GM12865 (cell line): ENCODE measurements at regions not wholly inside any gene's neighbourhood (a gene's known extent, or its start where the extent isn't known, plus 50 kb on each side); places are given as distances from the start of the nearest gene placed in this dataset.

Source experiments
- DNase-seq: peaks from one replicate; pipeline ENCODE4 v3.0.0; 2010; ENCODE audit warnings: low read depth
- H3K4me3 ChIP-seq: 2 replicates; pipeline ENCODE4 v1.5.1; 2011; ENCODE audit warnings: mild to moderate bottlenecking, low read depth, low read length, control low read depth
- CTCF ChIP-seq: IDR thresholded peaks from 2 replicates; pipeline ENCODE4 v1.5.1; 2011; ENCODE audit warnings: low read length, control low read depth, low read depth, inconsistent platforms; ENCODE audit not compliant: insufficient read depth; ENCODE audit errors: missing control alignments

- no peak overlapping the region for H3K4me3 ChIP-seq
- no peak for TF ChIP-seq CTCF
- DNase-seq = no peak
Measured at GRCh38 chr12:107349008-107349747, 255.8 kb upstream of the CRY1 start.

- DNase-seq = no peak
- no peak for TF ChIP-seq CTCF
- H3K4me3 ChIP-seq = no peak overlapping the region
Measured at GRCh38 chr12:107349839-107350238, 256.5 kb upstream of the CRY1 start.

GRCh38 chr12:107351109-107351508 is 257.8 kb upstream of the CRY1 start:
- no peak for DNase-seq
- no peak overlapping the region for H3K4me3 ChIP-seq
- TF ChIP-seq CTCF = no peak

GRCh38 chr12:107351713-107352112 is 258.4 kb upstream of the CRY1 start:
- no peak overlapping the region for H3K4me3 ChIP-seq
- no peak for DNase-seq
- no peak for TF ChIP-seq CTCF

GRCh38 chr12:107352347-107353081 is 259.2 kb upstream of the CRY1 start:
- no peak for DNase-seq
- no peak for TF ChIP-seq CTCF
- H3K4me3 ChIP-seq = no peak overlapping the region

GRCh38 chr12:107353312-107353711 is 260.0 kb upstream of the CRY1 start:
- no peak for TF ChIP-seq CTCF
- no peak overlapping the region for H3K4me3 ChIP-seq
- DNase-seq = no peak
